Heart left ventricle (tissue), 13 donors: ENCODE measurements at regions not wholly inside any gene's neighbourhood (a gene's known extent, or its start where the extent isn't known, plus 50 kb on each side); places are given as distances from the start of the nearest gene placed in this dataset.

Experiments used
- POLR2A ChIP-seq, 2 donors: fragments of 450-650 bp; IDR thresholded peaks; one replicate each; pipeline ENCODE4 v1.6.1; 2017; ENCODE audit warnings: antibody characterized with exemption in 2 of 2, mild to moderate bottlenecking in 2 of 2, moderate library complexity in 2 of 2
- TF ChIP-seq, protein P1 (sequence below), 12 donors: fragments of 200-600 bp; sonication (generic) in 4 of 12; IDR thresholded peaks; one replicate each; pipeline versions ENCODE4 v1.5.0 to v1.8.0; 2018 to 2022; ENCODE audit warnings: antibody characterized with exemption in 12 of 12, mild to moderate bottlenecking in 5 of 12
- donor health status: ischemic (EF 13 %, LVEDD 7.1; RV severe dilation, severe dysfunction).
- donor health status: DM: no; HTN: yes; CAD: no.
- donor health status: DM: no; HTN: no; CAD: no.
- donor health status: ischemic (EF 25% LVEDD 6.9; RV normal size, moderate dysfunction).
- donor health status: ischemic (EF 25% LVEDD 5.7; RV mildly dilated, moderate dysfunction).
- donor health status: ischemic (EF 35%, LVEDD 5.7; RV mildly dilated, moderate dysfunction).
- donor health status: nonischemic (EF 11% LVEDD 7.7; RV severe dilation, severe dysfunction).
- donor health status: DM: yes; HTN: yes; CAD: no.
- donor health status: PGD.
- donor health status: ischemic (EF 29% LVEDD 5.4; RV normal size, mild dysfunction).
- donor health status: nonischemic (EF 23%, LVEDD 6.1; RV moderate dilation, normal function).

- TF ChIP-seq POLR2A (IDR thresholded peaks at IDR 0.05): no peak
- TF ChIP-seq, protein P1, sequence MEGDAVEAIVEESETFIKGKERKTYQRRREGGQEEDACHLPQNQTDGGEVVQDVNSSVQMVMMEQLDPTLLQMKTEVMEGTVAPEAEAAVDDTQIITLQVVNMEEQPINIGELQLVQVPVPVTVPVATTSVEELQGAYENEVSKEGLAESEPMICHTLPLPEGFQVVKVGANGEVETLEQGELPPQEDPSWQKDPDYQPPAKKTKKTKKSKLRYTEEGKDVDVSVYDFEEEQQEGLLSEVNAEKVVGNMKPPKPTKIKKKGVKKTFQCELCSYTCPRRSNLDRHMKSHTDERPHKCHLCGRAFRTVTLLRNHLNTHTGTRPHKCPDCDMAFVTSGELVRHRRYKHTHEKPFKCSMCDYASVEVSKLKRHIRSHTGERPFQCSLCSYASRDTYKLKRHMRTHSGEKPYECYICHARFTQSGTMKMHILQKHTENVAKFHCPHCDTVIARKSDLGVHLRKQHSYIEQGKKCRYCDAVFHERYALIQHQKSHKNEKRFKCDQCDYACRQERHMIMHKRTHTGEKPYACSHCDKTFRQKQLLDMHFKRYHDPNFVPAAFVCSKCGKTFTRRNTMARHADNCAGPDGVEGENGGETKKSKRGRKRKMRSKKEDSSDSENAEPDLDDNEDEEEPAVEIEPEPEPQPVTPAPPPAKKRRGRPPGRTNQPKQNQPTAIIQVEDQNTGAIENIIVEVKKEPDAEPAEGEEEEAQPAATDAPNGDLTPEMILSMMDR (IDR thresholded peaks at IDR 0.05): no peak
These were observed 1300.0 kb downstream of the PLA2G4A start for GRCh38 chr1:188128761-188129160.
